SU-DHL-6 (cell line): ENCODE measurements at regions not wholly inside any gene's neighbourhood (a gene's known extent, or its start where the extent isn't known, plus 50 kb on each side); places are given as distances from the start of the nearest gene placed in this dataset.

ENCODE experiments used
- CTCF ChIP-seq: fragments of 200-600 bp; sonication (generic); IDR thresholded peaks from one replicate; pipeline ENCODE4 v1.5.1; 2017; ENCODE audit warnings: antibody characterized with exemption, mild to moderate bottlenecking, low read length, moderate library complexity; ENCODE audit not compliant: insufficient read depth, poor library complexity, severe bottlenecking
- EZH2phosphoT487 ChIP-seq: fragments of 200-600 bp; sonication (generic), shearing (Covaris generic); conservative IDR thresholded peaks from 2 replicates; pipeline ENCODE4 v1.6.1; 2018; ENCODE audit warnings: mild to moderate bottlenecking, antibody characterized with exemption, low read length, moderate library complexity, mixed read lengths

DNA sequence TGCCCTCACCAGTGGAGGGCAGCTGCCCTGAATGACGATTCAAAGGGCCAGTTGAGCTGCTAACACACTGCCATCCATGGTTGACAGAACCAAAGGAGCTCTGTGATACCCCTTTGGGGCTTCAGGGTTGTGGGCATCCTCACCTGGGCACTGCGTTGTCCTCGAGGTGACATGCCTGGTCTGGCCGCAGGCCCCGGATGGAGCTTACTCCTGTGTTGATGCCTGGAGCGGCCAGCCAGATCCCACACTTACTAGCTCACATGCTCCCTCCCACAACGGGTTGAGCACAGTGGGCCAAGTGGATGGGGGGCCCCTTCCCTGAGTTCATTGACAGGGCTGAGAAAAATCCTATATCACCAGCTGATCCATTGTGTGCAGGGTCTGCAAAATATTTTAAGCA, 898.9 kb downstream of the TAF11L14 start:
- TF ChIP-seq CTCF (no peak), EZH2phosphoT487 (no peak)
